Lower lobe of right lung (tissue), 2 donors: ENCODE measurements at regions not wholly inside any gene's neighbourhood (a gene's known extent, or its start where the extent isn't known, plus 50 kb on each side); places are given as distances from the start of the nearest gene placed in this dataset.

Source experiments
- ATAC-seq, 2 donors: fragments of 200-7000 bp; cut with Tn5 transposase; one replicate each; pipeline ENCODE4 v1.9.1; 2020 to 2022; ENCODE audit warnings: mild to moderate bottlenecking in 2 of 2, moderate library complexity in 2 of 2
- DNase-seq: peaks from one replicate; pipeline ENCODE4 v3.0.0-alpha.2; 2020
- H3K27ac ChIP-seq: fragments of 200-600 bp; one replicate; pipeline ENCODE4 v1.8.0; 2022
- H3K27me3 ChIP-seq: fragments of 200-600 bp; one replicate; pipeline ENCODE4 v1.8.0; 2022; ENCODE audit warnings: low read depth
- H3K36me3 ChIP-seq: fragments of 200-600 bp; one replicate; pipeline ENCODE4 v1.8.0; 2022; ENCODE audit warnings: mild to moderate bottlenecking
- H3K4me1 ChIP-seq: fragments of 200-600 bp; one replicate; pipeline ENCODE4 v1.8.0; 2022
- H3K4me3 ChIP-seq: fragments of 200-600 bp; one replicate; pipeline ENCODE4 v1.8.0; 2022; ENCODE audit warnings: mild to moderate bottlenecking
- H3K9me3 ChIP-seq: fragments of 200-600 bp; one replicate; pipeline ENCODE4 v1.8.0; 2022
- CTCF ChIP-seq: fragments of 200-600 bp; IDR thresholded peaks from one replicate; pipeline ENCODE4 v1.8.0; 2022; ENCODE audit warnings: antibody characterized with exemption, mild to moderate bottlenecking
- intact Hi-C: fragments of 100-400 bp; cut with DNase I; formaldehyde crosslinking; loops from one replicate; pipeline ENCODE4 v1.11.0; 2022
- donor health status: DM: no; HTN: yes; CAD: no; lungs with severe emphysema.

- peak; percentile 26 to 43 for ATAC-seq
- Histone ChIP-seq H3K9me3 (no peaks in the 10 kb centered on the region), H3K36me3 (no peaks in the 10 kb centered on the region), H3K27me3 (no peaks in the 10 kb centered on the region), H3K27ac (peak overlapping the region; percentile 52), H3K4me1 (peaks cover 29% of the 10 kb centered on the region), H3K4me3 (no peak overlapping the region)
- TF ChIP-seq CTCF: no peak
- DNase-seq: no peak
- intact Hi-C loops: no loop called here
These were observed 112.6 kb downstream of the TMEM170B start for GRCh38 chr6:11650025-11650696.

GRCh38 chr6:11650711-11651110 lies 113.2 kb downstream of the TMEM170B start:
- Histone ChIP-seq H3K36me3 (no peaks in the 10 kb centered on the region), H3K9me3 (no peaks in the 10 kb centered on the region), H3K27me3 (no peaks in the 10 kb centered on the region), H3K4me3 (no peak overlapping the region), H3K27ac (peak overlapping the region; percentile 52), H3K4me1 (peaks cover 34% of the 10 kb centered on the region)
- ATAC-seq: no peak
- DNase-seq: no peak
- no peak for TF ChIP-seq CTCF
- intact Hi-C loops: no loop called here

GRCh38 chr6:11653028-11653583 lies 115.6 kb downstream of the TMEM170B start:
- TF ChIP-seq CTCF: no peak
- ATAC-seq: peak; percentile 29 to 53
- intact Hi-C loops: no loop called here
- DNase-seq: no peak
- H3K4me3 ChIP-seq: no peak overlapping the region
- peaks cover 43% of the 10 kb centered on the region for H3K4me1 ChIP-seq
- no peaks in the 10 kb centered on the region for H3K27me3 ChIP-seq
- no peaks in the 10 kb centered on the region for H3K9me3 ChIP-seq
- H3K27ac ChIP-seq: no peak overlapping the region
- H3K36me3 ChIP-seq: no peaks in the 10 kb centered on the region

GRCh38 chr6:11654876-11655275 lies 117.3 kb downstream of the TMEM170B start:
- Histone ChIP-seq H3K4me3 (no peak overlapping the region), H3K27ac (no peak overlapping the region), H3K4me1 (peaks cover 43% of the 10 kb centered on the region), H3K9me3 (no peaks in the 10 kb centered on the region), H3K36me3 (no peaks in the 10 kb centered on the region), H3K27me3 (no peaks in the 10 kb centered on the region)
- ATAC-seq (no peak), DNase-seq (no peak)
- no peak for TF ChIP-seq CTCF
- intact Hi-C loops: loop anchor here (5.0 kb wide), 1 partner anchor 952 kb away; no protein-coding TSS in a partner anchor

- H3K4me3 ChIP-seq: no peak overlapping the region
- H3K4me1 ChIP-seq: peaks cover 39% of the 10 kb centered on the region
- DNase-seq (no peak), ATAC-seq (no peak)
- intact Hi-C loops: loop anchor here (5.0 kb wide), 1 partner anchor 951 kb away; no protein-coding TSS in a partner anchor
- H3K27ac ChIP-seq: no peak overlapping the region
- no peaks in the 10 kb centered on the region for H3K27me3 ChIP-seq
- H3K9me3 ChIP-seq: no peaks in the 10 kb centered on the region
- H3K36me3 ChIP-seq: no peaks in the 10 kb centered on the region
- TF ChIP-seq CTCF: no peak
These were observed 118.9 kb downstream of the TMEM170B start for GRCh38 chr6:11656491-11656890.
